ENCODE measurements at regions not wholly inside any gene's neighbourhood (a gene's known extent, or its start where the extent isn't known, plus 50 kb on each side); places are given as distances from the start of the nearest gene placed in this dataset. TPM values are rescaled to one million over a fixed set of nuclear protein-coding genes. Genes with fewer than 3 reads are reported as not detected.

GRCh38 chr5:174668349-174668748 is 56.0 kb upstream of the MSX2 start:
- Histone ChIP-seq H3K4me3 (no peak overlapping the region), H3K27ac (no peak overlapping the region), H3K36me3 (no peaks in the 10 kb centered on the region), H3K4me1 (no peaks in the 10 kb centered on the region), H3K27me3 (no peaks in the 10 kb centered on the region), H3K9me3 (peaks cover 0 to 18% (median 0%) of the 10 kb centered on the region in 4 donors)
- 86 to 90% methylated on average over 5 of the region's 5 CpGs for WGBS, 2 donors
- TF ChIP-seq POLR2A (IDR thresholded peaks at IDR 0.05) (no peak), CTCF (IDR thresholded peaks at IDR 0.05) (no peak), EP300 (IDR thresholded peaks at IDR 0.05) (no peak)
- no peak for DNase-seq (ENCODE audit: low spot score in 2 of 2)

Small RNA genes in the stretch of these regions (small RNA-seq; reads per million reads assigned to genes)
- gene HIGD1AP3 (not detected), gene SUMO2P6 (not detected)

All from tibial nerve (tissue), 4 donors.